GM12892 (cell line): ENCODE measurements at regions not wholly inside any gene's neighbourhood (a gene's known extent, or its start where the extent isn't known, plus 50 kb on each side); places are given as distances from the start of the nearest gene placed in this dataset.

ENCODE experiments used
- POLR2A ChIP-seq: IDR thresholded peaks from 2 replicates; pipeline ENCODE4 v1.6.1; 2011; ENCODE audit warnings: low read depth, low read length, control low read depth
- POLR2AphosphoS5 ChIP-seq: IDR thresholded peaks from 2 replicates; pipeline ENCODE4 v1.6.1; 2011; ENCODE audit warnings: low read depth, low read length, control low read depth
- TAF1 ChIP-seq: IDR thresholded peaks from 2 replicates; pipeline ENCODE4 v1.6.1; 2011; ENCODE audit warnings: low read depth, mild to moderate bottlenecking, control low read depth, low read length, borderline replicate concordance

DNA sequence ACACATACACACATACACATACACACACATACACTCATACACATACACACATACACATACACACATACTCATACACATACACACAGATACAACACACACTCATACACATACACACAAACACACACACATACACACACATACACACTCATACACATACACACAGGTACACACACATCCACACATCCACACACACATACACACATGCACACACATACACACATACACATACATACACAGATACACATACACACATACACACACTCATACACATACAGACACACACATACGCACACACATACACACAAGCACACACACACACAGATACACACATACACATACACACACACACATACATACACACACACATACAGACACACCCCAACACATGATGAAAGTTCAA, 729.1 kb upstream of the SOX11 start:
- no peak for TF ChIP-seq TAF1
- no peak for TF ChIP-seq POLR2A
- TF ChIP-seq POLR2AphosphoS5 = no peak
